Stimulated activated CD4-positive, alpha-beta T cell treated with anti-CD3 and anti-CD28 coated beads, Interleukin-1b, Interleukin-23, amount 100 ng/mL, for 4 hours (primary cell): ENCODE measurements at regions not wholly inside any gene's neighbourhood (a gene's known extent, or its start where the extent isn't known, plus 50 kb on each side); places are given as distances from the start of the nearest gene placed in this dataset.

Experiments
- DNase-seq, 2 donors: peaks; one replicate each; pipeline ENCODE4 v3.0.0-alpha.2; 2020; ENCODE audit warnings: low read depth in 2 of 2

- DNase-seq, result no peak
These were observed 711.2 kb downstream of the MRPL39 start for GRCh38 chr21:24895885-24896734.

GRCh38 chr21:24894324-24894723, 713.0 kb downstream of the MRPL39 start:
- no peak for DNase-seq

GRCh38 chr21:24890021-24890420, 717.3 kb downstream of the MRPL39 start:
- DNase-seq, result no peak

GRCh38 chr21:24881506-24881905, 725.8 kb downstream of the MRPL39 start:
- no peak for DNase-seq

GRCh38 chr21:24870633-24871032, 736.6 kb downstream of the MRPL39 start:
- DNase-seq, result no peak

GRCh38 chr21:24869862-24870261, 737.4 kb downstream of the MRPL39 start:
- DNase-seq, result no peak

- DNase-seq, result no peak
These were observed 739.2 kb downstream of the MRPL39 start for GRCh38 chr21:24868117-24868516.

- DNase-seq, result no peak
These were observed 745.8 kb downstream of the MRPL39 start for GRCh38 chr21:24861471-24861870.

- no peak for DNase-seq
These were observed 751.0 kb downstream of the MRPL39 start for GRCh38 chr21:24856326-24856725.

GRCh38 chr21:24852610-24853195, 754.6 kb downstream of the MRPL39 start:
- no peak for DNase-seq

GRCh38 chr21:24850121-24850520, 757.2 kb downstream of the MRPL39 start:
- no peak for DNase-seq

- DNase-seq, result no peak
These were observed 762.6 kb downstream of the MRPL39 start for GRCh38 chr21:24844671-24845070.

GRCh38 chr21:24840287-24840686, 767.0 kb downstream of the MRPL39 start:
- DNase-seq, result no peak

GRCh38 chr21:24832961-24833360, 774.3 kb downstream of the MRPL39 start:
- no peak for DNase-seq

- DNase-seq, result no peak
These were observed 777.9 kb downstream of the MRPL39 start for GRCh38 chr21:24829397-24829796.

GRCh38 chr21:24826822-24827221, 780.5 kb downstream of the MRPL39 start:
- no peak for DNase-seq

GRCh38 chr21:24825348-24825747, 781.9 kb downstream of the MRPL39 start:
- DNase-seq, result no peak

GRCh38 chr21:24824209-24824608, 783.1 kb downstream of the MRPL39 start:
- DNase-seq, result no peak

- DNase-seq, result no peak
These were observed 784.0 kb downstream of the MRPL39 start for GRCh38 chr21:24823247-24823646.

- no peak for DNase-seq
These were observed 822.2 kb downstream of the MRPL39 start for GRCh38 chr21:24785033-24785432.

- DNase-seq, result no peak
These were observed 826.1 kb downstream of the MRPL39 start for GRCh38 chr21:24781146-24781545.

GRCh38 chr21:24759348-24760075, 847.8 kb downstream of the MRPL39 start:
- DNase-seq, result no peak

GRCh38 chr21:24738063-24738462, 869.2 kb downstream of the MRPL39 start:
- DNase-seq, result no peak
